Astrocyte of the hippocampus (primary cell): ENCODE measurements at regions not wholly inside any gene's neighbourhood (a gene's known extent, or its start where the extent isn't known, plus 50 kb on each side); places are given as distances from the start of the nearest gene placed in this dataset.
A peak's percentile ranks its signal among the peaks of the same experiment; 100 is the strongest.

ENCODE experiments used
- DNase-seq: peaks from one replicate; pipeline ENCODE4 v3.0.0; 2011; ENCODE audit warnings: low read depth, low spot score

- DNase-seq = no peak
Measured at GRCh38 chr10:43874984-43875383, 226.3 kb upstream of the ZNF32 start.

GRCh38 chr10:43873717-43874116 is 225.0 kb upstream of the ZNF32 start:
- DNase-seq = no peak

- DNase-seq = no peak
Measured at GRCh38 chr10:43872644-43873043, 224.0 kb upstream of the ZNF32 start.

DNA sequence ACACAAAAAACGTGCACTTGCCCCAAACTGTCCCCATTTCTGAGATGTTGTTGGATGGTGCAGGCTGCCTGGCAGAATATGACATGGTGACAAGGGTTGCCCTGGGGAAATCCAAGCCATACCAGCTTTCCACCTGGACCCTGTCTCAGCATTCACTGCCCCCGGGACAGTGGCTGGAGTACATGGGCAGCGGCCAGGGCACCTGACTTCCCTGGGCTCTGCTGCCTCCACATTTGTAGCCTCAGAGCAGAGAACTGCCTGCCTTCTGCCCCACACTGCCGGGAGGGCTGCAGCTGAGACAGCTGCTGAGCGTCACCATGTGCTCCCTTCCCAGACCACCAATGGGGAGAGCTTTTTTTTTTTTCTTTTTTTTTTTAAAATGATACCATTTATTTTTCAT is 222.9 kb upstream of the ZNF32 start:
- DNase-seq = no peak

GRCh38 chr10:43870968-43871439 is 222.3 kb upstream of the ZNF32 start:
- no peak for DNase-seq

DNA sequence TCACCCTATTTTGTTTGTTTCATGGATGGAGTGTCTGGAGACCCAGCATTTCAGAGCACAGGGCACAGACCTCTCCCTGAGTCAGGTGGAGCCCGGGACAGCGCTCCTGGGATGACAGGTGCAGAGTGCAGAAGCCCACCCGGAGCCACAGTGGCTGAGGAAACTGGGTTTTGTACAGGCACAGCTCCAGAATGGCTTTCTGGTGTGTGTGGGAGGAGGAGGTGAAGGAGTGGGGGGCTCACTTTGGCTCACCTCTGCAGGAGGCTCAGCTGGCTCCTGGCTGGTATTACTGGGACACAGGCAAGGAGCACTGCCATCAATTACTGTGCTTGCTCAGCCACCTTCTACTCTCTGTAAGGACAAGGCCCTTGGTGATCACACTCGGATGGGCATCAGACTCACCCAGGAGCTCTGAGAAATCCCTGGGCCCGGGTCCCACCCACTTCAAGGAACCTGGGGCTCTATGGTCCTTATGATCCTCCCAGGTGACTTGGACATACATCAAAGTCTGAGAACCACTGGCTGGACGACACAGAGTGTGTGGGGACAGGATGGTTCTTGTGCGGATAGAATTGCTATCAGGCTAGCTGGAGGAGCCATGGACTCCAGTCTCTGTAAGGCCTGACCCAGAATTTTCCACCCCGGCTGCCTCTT is 221.1 kb upstream of the ZNF32 start:
- DNase-seq = no peak

- DNase-seq = no peak
Measured at GRCh38 chr10:43868952-43869351, 220.3 kb upstream of the ZNF32 start.

- peak; percentile 77 for DNase-seq
Measured at GRCh38 chr10:43867667-43868565, 219.2 kb upstream of the ZNF32 start.

GRCh38 chr10:43867113-43867512 is 218.4 kb upstream of the ZNF32 start:
- DNase-seq = no peak

GRCh38 chr10:43866712-43867111 is 218.0 kb upstream of the ZNF32 start:
- no peak for DNase-seq

DNA sequence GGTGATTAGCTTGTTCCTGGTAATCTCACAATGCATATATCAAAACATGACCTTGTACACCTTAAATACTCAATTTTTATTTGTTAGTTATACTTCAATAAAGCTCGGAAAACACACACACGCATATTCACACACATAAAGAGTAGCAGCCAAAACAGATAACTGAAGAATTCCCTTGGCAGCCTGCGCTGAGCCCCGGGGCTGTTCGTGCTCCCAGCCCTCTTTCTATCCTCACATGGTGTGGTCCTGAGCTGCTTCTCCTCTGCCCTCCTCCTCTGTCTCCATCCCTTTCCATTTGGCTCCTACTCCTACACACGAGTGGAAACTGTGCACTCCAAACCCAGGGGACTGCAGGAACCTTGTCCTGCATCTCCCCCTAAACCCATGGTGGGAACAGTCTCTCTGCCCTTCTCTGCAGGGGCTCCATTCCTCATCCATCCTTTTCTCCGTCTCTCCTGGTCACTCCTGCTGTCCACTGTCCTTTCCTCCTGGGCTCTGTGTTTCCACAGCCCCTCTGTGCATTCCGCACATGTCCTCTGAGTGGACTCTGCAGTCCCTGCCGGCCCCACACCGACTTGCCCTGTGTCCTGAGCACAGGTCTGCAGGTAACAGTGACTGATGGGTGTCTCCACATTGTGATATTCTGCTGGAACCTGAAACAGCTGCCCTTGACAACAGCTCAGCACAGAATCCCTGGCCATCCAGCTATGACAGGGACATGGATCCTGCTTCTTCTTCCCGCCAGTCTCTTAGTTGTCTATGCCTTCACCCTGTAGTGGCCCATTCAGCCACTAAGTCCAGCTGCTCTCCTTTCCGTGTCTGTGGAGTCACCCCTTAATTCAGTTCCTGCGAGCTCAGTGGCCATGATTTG is 216.8 kb upstream of the ZNF32 start:
- DNase-seq = no peak

DNA sequence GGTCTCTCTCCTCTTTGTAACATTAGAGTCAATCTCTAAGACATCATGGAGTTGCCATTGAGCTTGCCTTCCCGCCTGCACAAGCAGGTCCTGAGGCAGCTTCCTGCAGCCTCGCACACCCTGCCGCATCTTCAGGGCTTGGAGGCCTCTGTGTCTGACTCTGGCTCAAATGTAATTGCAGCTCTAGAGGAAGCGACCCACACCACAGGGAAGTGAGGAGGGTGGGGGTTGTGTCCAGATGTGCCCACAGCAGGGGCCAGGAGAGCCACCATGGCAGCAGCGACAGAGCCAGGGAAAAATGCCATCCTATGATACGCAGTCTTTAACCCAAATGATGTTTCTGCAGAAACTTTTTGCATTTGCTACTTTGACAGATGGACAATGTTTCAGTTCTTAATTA is 216.0 kb upstream of the ZNF32 start:
- DNase-seq = no peak

DNA sequence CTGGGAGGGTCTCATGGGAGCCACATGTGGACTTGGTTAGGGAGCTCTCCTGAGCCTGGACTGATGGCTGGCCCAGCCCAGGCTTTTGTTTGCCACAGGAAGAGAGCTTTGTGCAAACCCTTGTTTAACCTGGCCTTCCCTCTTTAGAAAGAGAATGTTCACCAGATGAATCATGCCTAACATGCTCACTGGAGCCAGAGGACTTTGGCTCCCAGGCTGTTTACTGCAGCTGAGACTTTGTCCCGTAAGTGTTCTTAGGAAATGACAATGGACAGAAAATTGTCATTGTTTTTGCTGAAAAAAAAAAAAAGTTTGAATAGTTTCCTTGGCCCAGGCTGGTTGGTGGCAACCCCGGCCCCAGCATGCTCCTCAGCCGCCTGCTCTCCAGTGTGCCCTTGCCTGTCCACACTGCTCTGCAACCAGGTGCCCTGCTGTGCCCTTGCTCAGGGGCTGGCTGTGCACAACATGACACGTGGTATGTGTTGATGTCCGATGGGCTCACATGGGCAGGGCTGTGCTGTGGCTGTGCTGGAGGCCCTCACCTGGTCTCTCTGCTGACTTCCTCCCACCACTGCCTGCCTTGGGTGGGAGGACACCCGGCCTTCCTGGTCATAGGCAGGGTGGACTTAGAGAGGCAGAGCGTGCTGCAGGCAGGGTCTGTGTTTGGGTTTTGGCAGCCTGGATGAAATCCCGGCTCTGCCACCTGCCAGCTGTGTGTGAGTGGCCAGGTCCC is 215.3 kb upstream of the ZNF32 start:
- peak; percentile 90 for DNase-seq

DNA sequence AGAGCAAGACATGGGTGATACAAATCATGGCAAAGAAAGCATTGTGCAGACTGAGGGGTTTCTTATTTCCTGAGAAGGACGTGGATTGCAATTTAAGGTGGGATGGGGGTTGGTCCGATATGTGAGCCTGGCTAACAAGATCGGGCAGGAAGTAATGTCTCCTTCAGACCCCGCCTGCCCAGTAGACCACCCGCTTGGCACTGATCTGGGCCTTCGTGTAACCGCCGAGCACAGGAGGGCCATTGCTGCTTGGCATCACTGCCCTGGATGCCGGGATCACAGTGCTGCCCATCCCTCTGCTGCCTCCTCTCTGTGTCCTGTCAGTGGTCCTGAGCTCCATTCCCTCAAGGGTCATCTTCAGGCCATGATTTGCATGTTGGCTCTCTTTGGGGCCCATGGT is 214.6 kb upstream of the ZNF32 start:
- DNase-seq = no peak

- DNase-seq = no peak
Measured at GRCh38 chr10:43862756-43863155, 214.1 kb upstream of the ZNF32 start.

DNA sequence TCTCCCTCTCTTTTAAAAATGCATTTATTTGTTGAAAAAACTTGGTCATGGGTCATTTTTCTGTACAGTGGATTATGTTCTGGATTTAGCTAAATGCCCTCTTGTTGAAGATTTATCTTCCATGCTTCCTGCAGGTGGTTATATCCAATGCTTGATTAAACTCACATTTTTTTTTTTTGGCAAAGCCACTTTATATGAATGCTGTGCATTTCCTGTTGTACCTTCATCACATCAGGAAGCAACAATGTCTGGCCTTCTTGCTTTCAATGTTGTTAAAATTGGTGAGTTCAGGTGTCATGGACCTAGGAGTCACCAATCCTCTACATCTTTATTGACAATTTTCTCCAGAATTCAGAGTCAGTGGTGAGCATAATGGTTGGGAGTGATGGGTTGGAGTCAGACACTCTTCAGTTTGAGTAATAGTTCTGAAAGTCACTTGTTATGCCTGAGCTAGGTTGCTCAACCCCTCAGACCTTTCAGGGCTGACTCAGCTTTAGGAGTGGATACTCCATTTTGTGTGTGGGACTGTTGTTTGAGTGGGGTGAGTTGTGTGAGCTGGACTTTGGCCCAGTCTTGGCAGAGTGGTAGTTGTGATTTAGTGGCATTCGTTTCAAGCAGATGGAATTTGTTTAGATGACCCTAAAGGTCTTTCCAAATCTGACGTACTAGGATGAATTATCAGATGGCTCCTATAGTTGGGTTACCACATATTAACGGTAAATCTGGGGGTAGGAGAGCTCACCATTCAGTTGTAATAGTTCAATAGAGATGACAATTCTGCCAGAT is 213.5 kb upstream of the ZNF32 start:
- peak; percentile 57 for DNase-seq

- no peak for DNase-seq
Measured at GRCh38 chr10:43859016-43859525, 210.4 kb upstream of the ZNF32 start.

DNA sequence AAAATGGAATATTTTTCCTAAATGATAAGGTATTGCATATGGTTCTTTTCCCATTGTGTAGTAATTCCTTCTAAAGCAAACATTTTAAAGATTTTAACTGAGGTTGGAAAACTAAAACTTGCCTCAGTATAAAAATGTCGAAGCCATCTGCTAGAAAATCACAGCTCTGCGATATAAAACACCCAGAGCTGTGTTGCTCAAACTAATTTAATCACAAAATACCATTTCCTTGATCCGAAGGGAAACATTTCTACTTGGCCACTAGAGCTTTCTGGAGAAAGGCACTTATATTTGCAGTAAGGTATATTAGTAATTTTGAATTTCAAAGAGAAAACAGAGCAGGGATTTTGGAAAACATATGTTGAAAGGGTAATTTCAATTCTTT is 209.2 kb upstream of the ZNF32 start:
- no peak for DNase-seq

DNA sequence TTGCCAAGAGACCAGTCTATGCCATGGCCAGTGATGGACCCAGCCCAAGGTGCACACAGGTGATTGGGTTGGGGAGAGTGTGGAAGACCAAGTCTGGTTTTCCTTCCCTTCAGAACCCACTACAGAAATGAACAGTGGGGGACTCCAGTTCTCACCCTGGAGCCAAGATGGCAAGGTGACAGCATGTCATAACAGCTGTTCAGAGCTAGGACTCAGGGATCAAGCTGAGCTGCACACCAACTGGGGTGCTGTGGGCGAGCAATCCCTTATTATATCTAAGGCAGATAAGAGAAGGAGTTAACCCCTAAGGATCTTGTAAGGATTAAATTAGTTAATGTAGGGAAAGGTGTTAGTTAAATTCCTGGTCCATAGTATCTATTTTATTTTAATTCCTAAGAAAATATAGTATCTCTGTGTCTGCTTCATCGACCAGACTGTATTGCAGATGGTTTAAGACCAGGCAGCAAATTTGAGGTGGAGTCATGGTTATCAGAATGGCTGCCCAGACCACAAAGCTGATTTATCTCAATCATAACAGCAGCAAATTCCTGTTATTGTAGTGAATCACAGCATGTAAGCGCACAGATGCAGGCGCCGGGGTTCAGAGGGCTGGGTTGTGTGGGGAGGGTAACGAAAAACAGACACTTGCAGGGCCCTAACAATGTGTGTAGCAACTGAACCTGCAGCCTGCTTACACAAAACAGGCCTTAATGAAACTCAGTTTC is 208.7 kb upstream of the ZNF32 start:
- peak; percentile 71 for DNase-seq

- DNase-seq = no peak
Measured at GRCh38 chr10:43856299-43856698, 207.6 kb upstream of the ZNF32 start.
